ENCODE measurements at regions not wholly inside any gene's neighbourhood (a gene's known extent, or its start where the extent isn't known, plus 50 kb on each side); places are given as distances from the start of the nearest gene placed in this dataset.

- Histone ChIP-seq H3K27me3 (peaks cover 0 to 24% (median 0%) of the 10 kb centered on the region in 3 donors), H3K9me3 (no peaks in the 10 kb centered on the region), H3K36me3 (no peaks in the 10 kb centered on the region), H3K4me3 (no peak overlapping the region), H3K4me1 (no peaks in the 10 kb centered on the region), H3K27ac (no peak overlapping the region)
- 67 to 82% (median 75%) methylated on average over 9 of the region's 9 CpGs for WGBS, 5 donors
- no peak for TF ChIP-seq POLR2AphosphoS5 (IDR thresholded peaks at IDR 0.05)
- no peak for TF ChIP-seq EP300 (IDR thresholded peaks at IDR 0.05)
- TF ChIP-seq POLR2A (IDR thresholded peaks at IDR 0.05): no peak
- DNase-seq: peak in 1 of 2 donors; percentile 24
- intact Hi-C loops (cut with DNase I; ENCODE audit: low total_unique reads): no loop called here
Measured at GRCh38 chr3:13135251-13135810, 62.1 kb upstream of the IQSEC1 start.

- TF ChIP-seq POLR2A (IDR thresholded peaks at IDR 0.05) (no peak), POLR2AphosphoS5 (IDR thresholded peaks at IDR 0.05) (no peak), CTCF (IDR thresholded peaks at IDR 0.05) (no peak), EP300 (IDR thresholded peaks at IDR 0.05) (no peak)
- 89 to 97% (median 91%) methylated on average over 7 to 8 of the region's 8 CpGs for whole genome bisulfite sequencing, 5 donors
- Histone ChIP-seq H3K27me3 (peaks cover 0 to 24% (median 0%) of the 10 kb centered on the region in 3 donors), H3K9me3 (no peaks in the 10 kb centered on the region), H3K4me3 (no peak overlapping the region), H3K4me1 (no peaks in the 10 kb centered on the region), H3K36me3 (no peaks in the 10 kb centered on the region), H3K27ac (no peak overlapping the region)
- peak in 1 of 2 donors; percentile 17 for DNase-seq
- intact Hi-C loops (cut with DNase I; ENCODE audit: low total_unique reads): no loop called here
Measured at GRCh38 chr3:13134879-13135206, 61.6 kb upstream of the IQSEC1 start.

- WGBS, 5 donors: 81 to 88% (median 84%) methylated on average over 9 to 12 of the region's 12 CpGs
- peaks cover 0 to 24% (median 0%) of the 10 kb centered on the region in 3 donors for H3K27me3 ChIP-seq
- H3K4me1 ChIP-seq: no peaks in the 10 kb centered on the region
- no peak for TF ChIP-seq CTCF (IDR thresholded peaks at IDR 0.05)
- no peak for TF ChIP-seq EP300 (IDR thresholded peaks at IDR 0.05)
- no peak for TF ChIP-seq POLR2A (IDR thresholded peaks at IDR 0.05)
- no peak for TF ChIP-seq POLR2AphosphoS5 (IDR thresholded peaks at IDR 0.05)
- no peaks in the 10 kb centered on the region for H3K36me3 ChIP-seq
- H3K4me3 ChIP-seq: no peak overlapping the region
- no peaks in the 10 kb centered on the region for H3K9me3 ChIP-seq
- DNase-seq: peak in 1 of 2 donors; percentile 20
- intact Hi-C loops (cut with DNase I; ENCODE audit: low total_unique reads): no loop called here
- no peak overlapping the region for H3K27ac ChIP-seq
Measured at GRCh38 chr3:13134166-13134878, 61.1 kb upstream of the IQSEC1 start.

- H3K4me1 ChIP-seq: no peaks in the 10 kb centered on the region
- TF ChIP-seq EP300 (IDR thresholded peaks at IDR 0.05) (no peak), POLR2AphosphoS5 (IDR thresholded peaks at IDR 0.05) (no peak), CTCF (IDR thresholded peaks at IDR 0.05) (no peak)
- peak in 1 of 2 donors; percentile 18 for DNase-seq
- H3K4me3 ChIP-seq: no peak overlapping the region
- intact Hi-C loops (cut with DNase I; ENCODE audit: low total_unique reads): no loop called here
- no peaks in the 10 kb centered on the region for H3K9me3 ChIP-seq
- 78 to 86% (median 83%) methylated on average over 13 to 14 of the region's 14 CpGs for WGBS, 5 donors
- H3K27ac ChIP-seq: no peak overlapping the region
- peaks cover 0 to 20% (median 0%) of the 10 kb centered on the region in 3 donors for H3K27me3 ChIP-seq
- no peaks in the 10 kb centered on the region for H3K36me3 ChIP-seq
Measured at GRCh38 chr3:13133471-13133981, 60.3 kb upstream of the IQSEC1 start.

Data from stomach (tissue), 8 donors.